ENCODE measurements at regions not wholly inside any gene's neighbourhood (a gene's known extent, or its start where the extent isn't known, plus 50 kb on each side); places are given as distances from the start of the nearest gene placed in this dataset.

GRCh38 chr12:29863665-29864064 lies 79.9 kb upstream of the TMTC1 start:
- TF ChIP-seq POLR2A (IDR thresholded peaks at IDR 0.05; ENCODE audit: low read depth, low read length) (no peak), POLR2AphosphoS5 (IDR thresholded peaks at IDR 0.05; ENCODE audit: low read depth, low read length) (no peak), PAX5 (IDR thresholded peaks at IDR 0.05; ENCODE audit: insufficient read depth, low read length, severe bottlenecking) (no peak), TAF1 (IDR thresholded peaks at IDR 0.05; ENCODE audit: low read depth, low read length) (no peak)

All from GM12891 (cell line).